Glomerular endothelial cell (primary cell): ENCODE measurements at regions not wholly inside any gene's neighbourhood (a gene's known extent, or its start where the extent isn't known, plus 50 kb on each side); places are given as distances from the start of the nearest gene placed in this dataset.

Experiments used
- DNase-seq: peaks from one replicate; pipeline ENCODE4 v3.0.0-alpha.2; 2011; ENCODE audit warnings: low read depth, low spot score; ENCODE audit errors: extremely low read depth

GRCh38 chr6:165988302-165988756 is 179.3 kb downstream of the TBXT start:
- no peak for DNase-seq

GRCh38 chr6:165987483-165988301 is 180.0 kb downstream of the TBXT start:
- DNase-seq: no peak

- no peak for DNase-seq
Observed at GRCh38 chr6:165986914-165987482, 180.7 kb downstream of the TBXT start.

- no peak for DNase-seq
Observed at GRCh38 chr6:165986311-165986913, 181.2 kb downstream of the TBXT start.

- no peak for DNase-seq
Observed at GRCh38 chr6:165985806-165986299, 181.8 kb downstream of the TBXT start.

- DNase-seq: no peak
Observed at GRCh38 chr6:165985281-165985805, 182.3 kb downstream of the TBXT start.

- DNase-seq: no peak
Observed at GRCh38 chr6:165984729-165985275, 182.8 kb downstream of the TBXT start.

- DNase-seq: no peak
Observed at GRCh38 chr6:165983112-165984072, 184.3 kb downstream of the TBXT start.

- no peak for DNase-seq
Observed at GRCh38 chr6:165978476-165978875, 189.2 kb downstream of the TBXT start.

- no peak for DNase-seq
Observed at GRCh38 chr6:165976684-165977083, 191.0 kb downstream of the TBXT start.

GRCh38 chr6:165974817-165975216 is 192.8 kb downstream of the TBXT start:
- DNase-seq: no peak

- no peak for DNase-seq
Observed at GRCh38 chr6:165973473-165973872, 194.2 kb downstream of the TBXT start.

- no peak for DNase-seq
Observed at GRCh38 chr6:165972139-165972802, 195.4 kb downstream of the TBXT start.

GRCh38 chr6:165971202-165971601 is 196.4 kb downstream of the TBXT start:
- DNase-seq: no peak

- DNase-seq: no peak
Observed at GRCh38 chr6:165970001-165970400, 197.7 kb downstream of the TBXT start.

GRCh38 chr6:165969184-165969583 is 198.5 kb downstream of the TBXT start:
- DNase-seq: no peak

- DNase-seq: no peak
Observed at GRCh38 chr6:165968408-165968807, 199.2 kb downstream of the TBXT start.

- DNase-seq: no peak
Observed at GRCh38 chr6:165967810-165968407, 199.7 kb downstream of the TBXT start.

GRCh38 chr6:165963750-165964149 is 203.9 kb downstream of the TBXT start:
- no peak for DNase-seq
